ENCODE measurements at regions not wholly inside any gene's neighbourhood (a gene's known extent, or its start where the extent isn't known, plus 50 kb on each side); places are given as distances from the start of the nearest gene placed in this dataset.

DNA sequence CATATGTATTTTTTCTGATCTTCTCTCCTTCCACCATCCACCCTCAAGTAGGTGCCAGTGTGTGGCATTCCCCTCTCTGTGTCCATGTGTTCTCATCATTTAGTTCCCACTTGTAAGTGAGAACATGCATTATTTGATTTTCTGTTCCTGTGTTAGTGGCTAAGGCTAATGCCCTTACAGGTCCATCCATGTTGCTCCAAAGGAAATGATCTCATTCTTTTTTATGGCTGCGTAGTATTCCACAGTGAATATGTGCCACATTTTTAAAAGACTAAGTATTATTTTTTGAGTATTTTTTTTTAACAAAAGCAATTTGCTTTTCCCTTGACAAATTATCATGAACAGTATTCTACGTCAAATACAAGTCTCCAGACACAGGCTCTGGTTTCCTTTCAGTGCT is 86.4 kb upstream of the ZNF746 start:
- no peak overlapping the region for H3K4ac ChIP-seq (replicated peaks; ENCODE audit: insufficient read length, low read depth, low read length)
- no peak overlapping the region for H3K56ac ChIP-seq (replicated peaks; ENCODE audit: insufficient read length, low read depth, low read length)
- H3K27me3 ChIP-seq (replicated peaks in 1 of 4; ENCODE audit: control insufficient read depth in 3 of 4, extremely low read depth in 1 of 4, insufficient read depth in 3 of 4, low read length in 3 of 4) = no peaks in the 10 kb centered on the region
- no peak for FAIRE-seq
- H3K4me3 ChIP-seq (ENCODE audit: extremely low read depth in 1 of 4, insufficient read depth in 2 of 4, low read depth in 3 of 4, low read length in 4 of 4) = no peak overlapping the region
- no peak overlapping the region for H3K23ac ChIP-seq (ENCODE audit: insufficient read length)
- H2BK12ac ChIP-seq (ENCODE audit: low read depth, low read length) = no peak overlapping the region
- no peak for DNase-seq (ENCODE audit: low read depth in 1 of 2, low spot score in 2 of 2)
- no peak overlapping the region for H3K27ac ChIP-seq (ENCODE audit: low read depth, low read length)
- no peak overlapping the region for H3K14ac ChIP-seq (ENCODE audit: insufficient read length)
- no peak overlapping the region for H2BK20ac ChIP-seq (ENCODE audit: low read length)
- no peak overlapping the region for H2AK5ac ChIP-seq (ENCODE audit: low read depth, low read length)
- no peak overlapping the region for H3K18ac ChIP-seq (ENCODE audit: extremely low read depth, low read length)
- H4K91ac ChIP-seq (replicated peaks; ENCODE audit: insufficient read length, low read length) = no peak overlapping the region
- no peak overlapping the region for H4K5ac ChIP-seq (ENCODE audit: insufficient read length, low read depth, low read length)
- H3K9ac ChIP-seq (replicated peaks in 1 of 4; ENCODE audit: extremely low read depth in 1 of 4, low read depth in 3 of 4, low read length in 3 of 4) = no peak overlapping the region
- H4K8ac ChIP-seq (ENCODE audit: extremely low read depth, insufficient read depth, low read length) = no peak overlapping the region
- H3K9me3 ChIP-seq (ENCODE audit: insufficient read depth in 2 of 2, low read depth in 1 of 2, low read length in 1 of 2) = peaks cover 23 to 26% of the 10 kb centered on the region in 2 experiments
- TF ChIP-seq RBBP5 (IDR thresholded peaks at IDR 0.05; ENCODE audit: borderline replicate concordance, low read depth, low read length) = no peak
- TF ChIP-seq CHD2 (IDR thresholded peaks at IDR 0.05; ENCODE audit: low read length) = no peak
- no peak for TF ChIP-seq POLR2AphosphoS5 (IDR thresholded peaks at IDR 0.05; ENCODE audit: low read depth, low read length)
- TF ChIP-seq, protein P1, sequence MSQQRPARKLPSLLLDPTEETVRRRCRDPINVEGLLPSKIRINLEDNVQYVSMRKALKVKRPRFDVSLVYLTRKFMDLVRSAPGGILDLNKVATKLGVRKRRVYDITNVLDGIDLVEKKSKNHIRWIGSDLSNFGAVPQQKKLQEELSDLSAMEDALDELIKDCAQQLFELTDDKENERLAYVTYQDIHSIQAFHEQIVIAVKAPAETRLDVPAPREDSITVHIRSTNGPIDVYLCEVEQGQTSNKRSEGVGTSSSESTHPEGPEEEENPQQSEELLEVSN (IDR thresholded peaks at IDR 0.05) = no peak
- H2BK5ac ChIP-seq (ENCODE audit: low read depth, low read length) = no peak overlapping the region
- H3K4me2 ChIP-seq (ENCODE audit: insufficient read depth in 1 of 2, low read depth in 2 of 2, low read length in 2 of 2) = no peak overlapping the region
- no peaks in the 10 kb centered on the region for H3K79me1 ChIP-seq (ENCODE audit: low read depth, low read length)
- no peaks in the 10 kb centered on the region for H3K23me2 ChIP-seq (ENCODE audit: low read depth, low read length)
- H3K79me2 ChIP-seq (ENCODE audit: control insufficient read depth in 1 of 2, insufficient read depth in 2 of 2, low read length in 2 of 2) = no peaks in the 10 kb centered on the region
- no peaks in the 10 kb centered on the region for H3K4me1 ChIP-seq (replicated peaks in 1 of 4; ENCODE audit: control insufficient read depth in 3 of 4, insufficient read depth in 4 of 4, low read length in 3 of 4)
- ChIA-PET POLR2A (ENCODE audit: partially characterized antibody) (interaction anchor here (3.4 kb wide), 1 partner anchor 12 kb away, joined by 9 read pairs; no protein-coding TSS in a partner anchor), CTCF (ENCODE audit: partially characterized antibody) (interaction anchor here (5.9 kb wide), 1 partner anchor 14 kb away, joined by 29 read pairs; no protein-coding TSS in a partner anchor)
- H2BK15ac ChIP-seq (ENCODE audit: low read length) = no peak overlapping the region
- WGBS, 2 experiments (ENCODE audit: extremely low coverage in 1 of 2, insufficient coverage in 1 of 2, insufficient read length in 1 of 2, insufficient replicate concordance in 2 of 2, low coverage in 1 of 2, low lambda C conversion rate in 2 of 2, missing lambda C conversion rate in 1 of 2) = 90% methylated on average over 2 of the region's 2 CpGs; no CpG with 5 or more reads in 1 of the 2 experiments
- H2AFZ ChIP-seq (ENCODE audit: low read length) = no peak overlapping the region
- H2BK120ac ChIP-seq (replicated peaks; ENCODE audit: low read depth, low read length) = no peak overlapping the region
- no peaks in the 10 kb centered on the region for H4K20me1 ChIP-seq (replicated peaks in 1 of 2; ENCODE audit: control insufficient read depth in 1 of 2, insufficient read depth in 2 of 2, low read length in 2 of 2)
- peaks cover 0 to 63% (median 19%) of the 10 kb centered on the region in 4 experiments; a peak in 5 of 8 replicates for H3K36me3 ChIP-seq (ENCODE audit: control insufficient read depth in 2 of 4, insufficient read depth in 4 of 4, low read length in 3 of 4)

Data from H1 (cell line).